A549 (cell line): ENCODE measurements at regions not wholly inside any gene's neighbourhood (a gene's known extent, or its start where the extent isn't known, plus 50 kb on each side); places are given as distances from the start of the nearest gene placed in this dataset.

Source experiments
- CTCF ChIP-seq: fragments of >200 bp; sonication (Bioruptor Twin); formaldehyde crosslinking; IDR thresholded peaks from 3 replicates; pipeline ENCODE4 v1.5.1; 2016
- POLR2A ChIP-seq: IDR thresholded peaks from 2 replicates; pipeline ENCODE4 v1.6.1; 2012; ENCODE audit warnings: mild to moderate bottlenecking, low read length
- RCOR1 ChIP-seq: fragments of 150-350 bp; IDR thresholded peaks from 2 replicates; pipeline ENCODE4 v1.6.1; 2014; ENCODE audit warnings: antibody characterized with exemption, low read length, low read depth

DNA sequence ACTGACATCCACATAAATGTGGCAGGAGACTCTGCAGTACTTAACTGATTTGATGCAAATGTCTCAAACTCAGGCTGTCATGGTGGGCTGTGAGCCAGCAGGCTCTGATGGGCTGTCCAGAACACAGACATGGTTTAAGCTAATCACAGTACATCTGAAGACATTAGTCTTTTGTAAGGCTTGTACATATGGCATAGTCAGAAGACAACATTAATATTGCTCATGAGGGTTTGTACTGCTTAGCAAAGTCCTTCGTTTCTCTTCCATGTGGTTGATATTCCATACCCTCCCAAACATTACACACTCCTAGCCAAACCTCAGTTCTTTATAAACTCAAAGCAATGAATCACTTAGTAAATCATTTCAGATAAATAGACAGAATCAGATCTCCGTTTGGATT lies 330.6 kb downstream of the RND3 start:
- no peak for TF ChIP-seq RCOR1
- no peak for TF ChIP-seq POLR2A
- TF ChIP-seq CTCF, result no peak
